HG03066 (cell line): ENCODE measurements at regions not wholly inside any gene's neighbourhood (a gene's known extent, or its start where the extent isn't known, plus 50 kb on each side); places are given as distances from the start of the nearest gene placed in this dataset.

Experiments
- ATAC-seq: cut with Tn5 transposase; IDR thresholded peaks from one replicate; pipeline ENCODE4 v1.9.1; 2021; ENCODE audit warnings: low read depth; ENCODE audit not compliant: unreplicated experiment

DNA sequence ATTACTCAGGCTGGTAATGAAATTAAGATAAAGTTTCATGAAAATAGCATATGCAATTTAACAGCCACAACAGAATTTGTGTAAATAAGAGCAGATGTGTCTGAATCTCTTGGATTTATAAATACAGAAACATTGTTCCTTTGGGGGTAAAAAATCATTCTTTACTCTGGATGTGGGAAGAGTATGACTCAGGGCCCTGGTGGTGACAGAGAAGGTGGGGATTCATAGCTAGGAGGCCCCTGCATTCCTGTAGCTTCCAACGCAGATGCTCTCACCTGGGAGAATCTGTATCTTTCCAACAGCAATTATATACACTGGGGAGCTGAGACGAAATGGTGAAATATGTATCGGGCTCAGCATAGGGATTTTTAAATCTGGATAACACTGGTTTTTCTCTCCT is 167.6 kb upstream of the CADPS start:
- no peak for ATAC-seq

- ATAC-seq: no peak
Observed at GRCh38 chr3:63043631-63044030, 168.4 kb upstream of the CADPS start.

DNA sequence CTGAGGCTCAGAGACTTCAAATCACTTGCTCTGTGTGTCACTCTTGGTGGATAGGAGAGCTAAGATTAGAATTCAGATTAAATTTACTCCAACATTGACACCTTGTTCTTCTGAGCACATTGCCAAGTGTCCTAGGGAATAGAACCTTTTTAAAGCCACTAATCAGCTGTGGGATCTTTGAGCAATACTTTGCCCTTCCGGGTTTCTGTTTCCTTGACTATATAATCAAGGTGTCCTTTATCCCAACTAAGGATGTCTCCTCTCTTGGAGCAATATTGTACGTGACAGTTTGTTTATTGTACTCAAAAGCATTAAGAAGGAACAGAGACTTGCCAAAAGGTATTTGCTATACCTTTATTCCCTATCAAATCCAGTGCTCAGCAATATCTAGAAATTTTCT is 170.9 kb upstream of the CADPS start:
- ATAC-seq: no peak

GRCh38 chr3:63046580-63046979 is 171.4 kb upstream of the CADPS start:
- no peak for ATAC-seq

DNA sequence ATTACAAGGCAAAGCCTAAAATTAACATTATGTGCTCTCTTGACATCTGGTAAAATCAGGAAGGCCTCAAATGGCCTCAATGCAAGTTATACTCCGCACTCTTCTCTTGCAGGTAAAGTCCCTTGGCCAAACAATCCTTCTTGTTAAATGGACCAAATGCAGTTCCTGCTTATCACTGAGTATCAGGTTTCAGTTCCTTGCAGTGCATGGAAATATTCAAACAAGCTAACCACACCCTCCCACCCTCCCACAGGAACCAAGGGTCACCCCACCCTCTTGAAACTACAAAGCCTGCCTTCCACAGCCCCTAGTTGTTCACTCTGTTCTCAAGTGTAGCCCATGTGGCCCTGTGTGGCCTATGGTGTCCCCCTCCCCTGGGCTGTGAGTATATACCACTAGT is 171.9 kb upstream of the CADPS start:
- ATAC-seq: no peak

- ATAC-seq: no peak
Observed at GRCh38 chr3:63048367-63049326, 173.4 kb upstream of the CADPS start.

GRCh38 chr3:63050548-63051177 is 175.4 kb upstream of the CADPS start:
- ATAC-seq: no peak

DNA sequence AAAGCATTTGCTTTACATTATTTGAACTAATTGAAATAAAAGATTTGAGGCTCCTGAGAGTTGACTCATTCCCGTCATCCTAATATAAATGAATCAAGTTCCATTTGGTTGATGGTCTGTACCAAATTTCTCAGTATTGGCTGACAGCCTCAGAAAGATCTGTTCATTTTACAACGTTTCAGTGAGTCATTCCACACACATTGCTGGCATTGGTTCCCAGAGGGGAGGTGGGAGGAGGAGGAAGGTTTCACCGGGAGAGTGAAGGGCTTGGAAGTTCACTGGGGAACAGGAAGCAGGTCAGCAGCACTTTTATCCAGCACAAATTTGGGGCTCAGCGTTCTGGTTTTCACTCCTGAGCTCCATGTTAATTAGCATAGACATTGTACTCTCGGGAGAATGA is 176.7 kb upstream of the CADPS start:
- no peak for ATAC-seq

GRCh38 chr3:63056932-63057331 is 181.7 kb upstream of the CADPS start:
- no peak for ATAC-seq

GRCh38 chr3:63060412-63060811 is 185.2 kb upstream of the CADPS start:
- ATAC-seq: no peak

- ATAC-seq: no peak
Observed at GRCh38 chr3:63061449-63061848, 186.2 kb upstream of the CADPS start.

GRCh38 chr3:63064209-63064755 is 189.1 kb upstream of the CADPS start:
- ATAC-seq: no peak

DNA sequence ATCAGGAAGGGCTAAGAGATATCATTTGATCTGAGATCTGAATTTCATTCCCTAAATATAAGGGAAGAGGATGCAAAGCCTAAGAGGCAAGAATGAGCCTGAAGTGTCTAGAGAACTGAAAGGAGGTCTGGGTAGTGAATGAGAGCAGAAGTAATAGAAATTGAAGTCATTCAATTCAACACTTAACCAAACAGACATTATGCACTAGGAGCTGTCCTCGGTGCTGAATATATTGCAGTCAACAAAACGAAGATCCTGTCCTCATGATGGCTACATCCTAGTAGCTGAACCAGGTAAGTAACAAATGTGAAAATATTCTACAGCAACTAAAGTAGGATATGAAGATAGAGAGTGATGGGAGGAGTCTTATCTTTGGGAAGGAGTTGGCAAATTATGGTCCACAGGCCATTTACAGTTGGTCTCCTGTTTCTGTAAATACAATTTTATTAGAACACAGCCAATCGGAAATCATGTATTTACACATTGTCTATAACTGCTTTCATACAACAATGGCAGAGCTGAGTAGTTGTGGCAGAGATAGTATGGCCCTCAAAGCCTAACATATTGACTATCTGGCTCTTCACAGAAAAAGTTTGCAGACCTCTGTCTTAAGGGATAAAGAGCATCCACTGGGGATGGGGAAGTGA is 192.9 kb upstream of the CADPS start:
- ATAC-seq: no peak

DNA sequence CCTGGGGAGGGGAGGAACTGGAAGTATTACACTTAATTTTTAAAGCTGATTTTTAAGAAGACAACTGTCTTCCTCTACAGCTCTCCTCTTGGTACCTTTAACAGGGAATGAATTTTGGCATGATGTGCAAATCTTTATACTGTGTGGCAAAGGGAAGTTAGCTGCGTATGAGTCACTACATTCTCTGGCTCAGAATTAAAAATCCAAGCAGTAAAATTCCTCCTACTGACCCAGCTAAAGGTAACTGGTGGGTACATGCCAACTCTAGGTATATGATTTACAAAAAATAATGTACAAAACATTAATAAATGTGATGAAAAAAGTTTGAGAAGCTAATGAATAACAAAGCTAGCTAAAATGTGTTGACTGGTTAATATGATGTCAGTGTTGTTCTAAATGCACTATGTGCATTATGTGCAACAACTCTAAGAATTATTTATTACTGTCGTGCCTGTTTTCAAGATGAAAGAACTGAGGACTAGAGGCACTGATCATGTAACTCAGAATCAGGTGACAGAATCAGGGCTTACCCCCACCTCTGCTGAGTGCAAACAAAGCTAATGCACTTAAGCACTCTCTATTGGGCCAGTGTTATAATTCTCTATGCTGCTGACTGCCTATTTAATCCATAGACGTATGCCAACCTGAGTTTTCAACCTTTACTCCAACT is 194.7 kb upstream of the CADPS start:
- no peak for ATAC-seq

- ATAC-seq: no peak
Observed at GRCh38 chr3:63070476-63070810, 195.2 kb upstream of the CADPS start.

DNA sequence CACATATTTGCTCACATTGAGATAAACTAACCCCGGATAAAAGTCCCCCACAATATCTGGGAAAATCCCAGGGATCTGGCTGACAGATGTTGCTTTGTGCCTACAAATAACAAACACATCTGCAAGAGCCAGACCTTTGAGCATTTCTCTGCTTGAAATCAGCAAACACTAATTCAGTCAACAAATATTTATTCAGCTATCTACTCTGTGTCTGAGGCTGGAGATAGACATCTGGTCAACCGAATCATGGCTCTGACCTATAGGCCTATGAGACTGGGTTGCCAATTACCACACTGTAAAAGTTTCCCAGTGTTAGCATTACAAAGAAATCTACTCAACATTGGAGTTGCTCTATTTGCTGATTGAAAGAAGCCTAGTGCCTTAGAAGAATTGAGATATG is 201.1 kb upstream of the CADPS start:
- ATAC-seq: no peak

DNA sequence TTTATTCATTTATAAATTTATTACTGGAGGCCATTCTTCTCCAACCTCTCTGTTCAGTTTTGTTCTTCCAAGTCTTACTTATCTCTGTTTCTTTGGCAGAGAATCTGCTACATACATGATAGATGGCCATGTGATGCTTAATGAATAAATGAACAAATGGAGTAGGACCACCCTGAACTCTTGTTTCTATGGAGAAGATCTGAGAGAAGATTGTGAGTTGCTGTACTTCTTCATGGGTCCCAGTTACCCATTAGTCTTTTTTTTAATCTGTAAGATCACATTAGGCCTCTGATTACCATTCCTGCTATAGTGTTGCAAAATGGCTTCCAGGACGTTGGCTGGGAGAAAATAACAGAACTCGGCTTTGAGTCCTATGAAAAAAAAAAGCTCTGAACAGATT is 191.9 kb upstream of the SYNPR start:
- no peak for ATAC-seq

DNA sequence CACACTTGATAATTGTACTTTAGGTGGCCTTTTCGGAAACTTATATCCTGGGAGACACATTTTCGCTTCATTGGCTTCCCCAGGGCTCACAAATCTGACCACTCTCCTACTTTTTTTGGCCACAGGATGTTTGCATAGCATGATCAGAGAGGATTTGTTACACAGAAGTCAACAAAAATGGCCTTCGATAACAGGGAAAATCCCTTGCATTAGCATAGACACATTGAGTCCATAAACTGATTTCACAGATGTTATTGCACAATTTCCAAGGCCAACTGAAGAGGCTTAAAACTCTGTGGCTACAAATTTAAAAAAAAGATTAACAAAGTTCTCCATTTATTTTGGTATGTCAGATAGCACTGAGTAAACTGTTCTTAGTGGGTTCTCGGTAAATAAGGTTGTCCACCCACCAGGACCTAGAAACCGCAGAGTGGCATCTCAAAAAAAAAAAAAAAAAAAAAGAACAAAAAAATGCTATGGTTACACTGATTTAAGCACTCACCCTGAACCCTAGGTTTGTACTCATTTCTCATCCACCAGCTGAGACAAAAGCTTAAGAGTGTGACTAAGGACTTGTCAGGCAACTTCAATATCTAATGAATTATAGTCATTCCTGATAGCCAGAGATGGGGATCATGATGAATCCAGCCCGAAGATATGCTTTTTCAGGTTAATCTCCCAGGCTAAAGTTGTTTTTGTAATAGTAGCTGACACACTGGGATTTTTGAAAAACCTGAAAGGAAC is 188.9 kb upstream of the SYNPR start:
- ATAC-seq: no peak

DNA sequence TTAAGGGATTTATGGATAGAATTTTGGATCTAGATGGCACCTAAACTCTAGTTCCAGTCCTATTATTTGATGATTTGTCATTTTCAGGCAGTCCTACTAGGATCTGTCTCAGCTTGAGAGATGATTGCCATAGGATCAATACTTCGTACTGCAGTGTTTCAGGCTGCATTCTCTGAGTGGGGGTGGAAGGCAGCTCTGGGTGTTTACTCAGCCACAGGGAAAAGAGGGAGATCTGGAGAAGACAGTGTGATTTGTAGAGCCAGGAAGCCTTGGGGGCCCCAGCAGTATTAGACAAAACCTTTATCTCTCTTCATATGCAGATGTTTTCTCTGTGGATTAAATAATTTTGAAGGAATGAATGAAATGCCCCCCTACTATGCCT is 188.4 kb upstream of the SYNPR start:
- no peak for ATAC-seq

- ATAC-seq: no peak
Observed at GRCh38 chr3:63090656-63091055, 187.5 kb upstream of the SYNPR start.
